ENCODE measurements at regions not wholly inside any gene's neighbourhood (a gene's known extent, or its start where the extent isn't known, plus 50 kb on each side); places are given as distances from the start of the nearest gene placed in this dataset.

- no peak overlapping the region for H3K27ac ChIP-seq
- 76% methylated on average over 3 of the region's 3 CpGs for WGBS
- no peaks in the 10 kb centered on the region for H3K36me3 ChIP-seq
- H3K4me1 ChIP-seq, result no peaks in the 10 kb centered on the region
- H3K9me3 ChIP-seq, result no peaks in the 10 kb centered on the region
- no peak overlapping the region for H3K4me3 ChIP-seq
- DNase-seq (ENCODE audit: low spot score in 2 of 2), result no peak
- TF ChIP-seq POLR2AphosphoS5 (IDR thresholded peaks at IDR 0.05), result no peak
- no peak for TF ChIP-seq EP300 (IDR thresholded peaks at IDR 0.05)
- no peak for TF ChIP-seq POLR2A (IDR thresholded peaks at IDR 0.05)
- no peak for TF ChIP-seq CTCF (IDR thresholded peaks at IDR 0.05)
- no peaks in the 10 kb centered on the region for H3K27me3 ChIP-seq
Measured at GRCh38 chr10:105714728-105715127, 1073.6 kb downstream of the SORCS3 start.

- Histone ChIP-seq H3K27ac (no peak overlapping the region), H3K36me3 (no peaks in the 10 kb centered on the region), H3K4me1 (no peaks in the 10 kb centered on the region), H3K27me3 (no peaks in the 10 kb centered on the region), H3K4me3 (no peak overlapping the region), H3K9me3 (peaks cover 9% of the 10 kb centered on the region)
- 81% methylated on average over 2 of the region's 2 CpGs for WGBS
- TF ChIP-seq CTCF (IDR thresholded peaks at IDR 0.05), result no peak
- TF ChIP-seq POLR2AphosphoS5 (IDR thresholded peaks at IDR 0.05), result no peak
- TF ChIP-seq EP300 (IDR thresholded peaks at IDR 0.05), result no peak
- TF ChIP-seq POLR2A (IDR thresholded peaks at IDR 0.05), result no peak
- DNase-seq (ENCODE audit: low spot score in 2 of 2), result no peak
Measured at GRCh38 chr10:105707603-105708002, 1066.5 kb downstream of the SORCS3 start.

DNA sequence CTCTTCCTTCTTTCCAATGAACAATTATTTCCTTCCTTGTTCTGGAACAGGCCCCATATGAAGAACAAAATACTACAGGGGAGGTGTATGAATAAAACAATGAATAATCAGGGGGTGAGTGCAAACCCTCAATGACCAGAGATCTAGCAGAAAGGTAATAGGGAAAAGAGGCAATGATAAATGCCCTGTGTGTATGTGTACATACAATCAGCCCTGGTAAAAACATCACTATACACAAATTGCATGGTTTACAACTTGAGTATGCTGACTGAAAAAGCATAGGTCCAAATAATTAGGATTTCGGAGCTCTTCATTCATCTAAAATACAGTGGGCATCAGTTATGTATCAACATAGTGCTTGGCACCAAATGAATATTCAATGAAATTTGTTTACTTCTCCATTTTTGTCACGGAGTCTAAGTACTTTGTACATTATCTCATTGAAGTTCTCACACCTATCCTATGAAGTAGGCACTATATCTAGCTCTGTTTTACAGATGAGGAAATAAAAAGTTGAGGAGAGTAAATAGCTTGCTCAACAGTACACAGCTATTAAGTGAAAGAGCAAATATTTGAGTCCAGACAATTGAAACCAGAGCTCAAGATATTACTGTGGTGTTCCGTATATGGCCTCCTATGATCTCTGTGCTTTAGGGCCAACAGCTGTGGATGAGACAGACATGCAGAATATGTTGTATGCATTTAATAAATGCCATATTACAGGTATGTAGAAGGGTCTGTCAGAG lies 1065.4 kb downstream of the SORCS3 start:
- Histone ChIP-seq H3K27ac (no peak overlapping the region), H3K9me3 (peaks cover 9% of the 10 kb centered on the region), H3K36me3 (no peaks in the 10 kb centered on the region), H3K4me3 (no peak overlapping the region), H3K4me1 (no peaks in the 10 kb centered on the region), H3K27me3 (no peaks in the 10 kb centered on the region)
- no peak for DNase-seq (ENCODE audit: low spot score in 2 of 2)
- TF ChIP-seq EP300 (IDR thresholded peaks at IDR 0.05) (no peak), POLR2AphosphoS5 (IDR thresholded peaks at IDR 0.05) (no peak), POLR2A (IDR thresholded peaks at IDR 0.05) (no peak), CTCF (IDR thresholded peaks at IDR 0.05) (no peak)
- WGBS, result 83% methylated on average over 3 of the region's 3 CpGs

- no peaks in the 10 kb centered on the region for H3K36me3 ChIP-seq
- no peaks in the 10 kb centered on the region for H3K9me3 ChIP-seq
- no peak for DNase-seq (ENCODE audit: low spot score in 2 of 2)
- TF ChIP-seq POLR2AphosphoS5 (IDR thresholded peaks at IDR 0.05), result no peak
- no peak for TF ChIP-seq EP300 (IDR thresholded peaks at IDR 0.05)
- TF ChIP-seq POLR2A (IDR thresholded peaks at IDR 0.05), result no peak
- TF ChIP-seq CTCF (IDR thresholded peaks at IDR 0.05), result no peak
- no peaks in the 10 kb centered on the region for H3K4me1 ChIP-seq
- H3K27me3 ChIP-seq, result no peaks in the 10 kb centered on the region
- WGBS, result 71% methylated on average over 4 of the region's 4 CpGs
- no peak overlapping the region for H3K4me3 ChIP-seq
- H3K27ac ChIP-seq, result no peak overlapping the region
Measured at GRCh38 chr10:105702211-105702610, 1061.1 kb downstream of the SORCS3 start.

GRCh38 chr10:105700218-105700617 lies 1059.1 kb downstream of the SORCS3 start:
- WGBS, result 81% methylated on average over 2 of the region's 2 CpGs
- H3K9me3 ChIP-seq, result no peaks in the 10 kb centered on the region
- H3K27me3 ChIP-seq, result no peaks in the 10 kb centered on the region

More at GRCh38 chr10:105700218-105700617, 1059.1 kb downstream of the SORCS3 start:
- TF ChIP-seq CTCF (IDR thresholded peaks at IDR 0.05), result no peak
- TF ChIP-seq POLR2AphosphoS5 (IDR thresholded peaks at IDR 0.05), result no peak
- TF ChIP-seq EP300 (IDR thresholded peaks at IDR 0.05), result no peak
- no peak for TF ChIP-seq POLR2A (IDR thresholded peaks at IDR 0.05)
- H3K4me3 ChIP-seq, result no peak overlapping the region
- no peaks in the 10 kb centered on the region for H3K36me3 ChIP-seq
- no peak overlapping the region for H3K27ac ChIP-seq
- DNase-seq (ENCODE audit: low spot score in 2 of 2), result no peak
- no peaks in the 10 kb centered on the region for H3K4me1 ChIP-seq

All from suprapubic skin (tissue), 4 donors.